Activated T-helper 2 cell treated with anti-CD3 and anti-CD28 coated beads, Interferon-gamma antibody, Interleukin-2, Interleukin-4, amounts not matched to agents 10 μg/mL and 5 μg/mL and 100 μg/mL, durations not matched to agents 14 hours and 24 hours and 36 hours (primary cell): ENCODE measurements at regions not wholly inside any gene's neighbourhood (a gene's known extent, or its start where the extent isn't known, plus 50 kb on each side); places are given as distances from the start of the nearest gene placed in this dataset.
"Not testable (repeated sequence)": the region's sequence is repeated elsewhere in the genome, so short reads cannot be mapped to it uniquely, and the experiment has no call there.

Experiments
- DNase-seq: peaks from one replicate; pipeline ENCODE4 v3.0.0; 2021; ENCODE audit warnings: low spot score
- H3K27ac Mint-ChIP-seq: one replicate; pipeline ENCODE4 v1.8.0; 2021; ENCODE audit warnings: mixed read lengths
- H3K27me3 Mint-ChIP-seq: one replicate; pipeline ENCODE4 v1.8.0; 2021; ENCODE audit warnings: low read depth, mixed read lengths
- H3K36me3 Mint-ChIP-seq: one replicate; pipeline ENCODE4 v1.8.0; 2021; ENCODE audit warnings: low read depth, mixed read lengths
- H3K4me1 Mint-ChIP-seq: one replicate; pipeline ENCODE4 v1.8.0; 2021; ENCODE audit warnings: low read depth, mixed read lengths
- H3K4me3 Mint-ChIP-seq: one replicate; pipeline ENCODE4 v1.8.0; 2021; ENCODE audit warnings: low read depth, mild to moderate bottlenecking, moderate library complexity, mixed read lengths
- H3K9me3 Mint-ChIP-seq: one replicate; pipeline ENCODE4 v1.8.0; 2021; ENCODE audit warnings: mixed read lengths
- intact Hi-C: fragments of 100-400 bp; cut with micrococcal nuclease; formaldehyde crosslinking; loops from one replicate; pipeline ENCODE4 v1.15.1; 2023

GRCh38 chr4:116628598-116628997 is 456.8 kb downstream of the TRAM1L1 start:
- Mint-ChIP-seq H3K27ac (no peak overlapping the region), H3K9me3 (no peaks in the 10 kb centered on the region), H3K4me1 (no peaks in the 10 kb centered on the region), H3K36me3 (no peaks in the 10 kb centered on the region), H3K27me3 (no peaks in the 10 kb centered on the region), H3K4me3 (no peak overlapping the region)
- intact Hi-C loops: no loop called here
- no peak for DNase-seq

- Mint-ChIP-seq H3K4me1 (no peaks in the 10 kb centered on the region), H3K4me3 (no peak overlapping the region), H3K9me3 (no peaks in the 10 kb centered on the region), H3K27ac (no peak overlapping the region), H3K27me3 (no peaks in the 10 kb centered on the region), H3K36me3 (no peaks in the 10 kb centered on the region)
- intact Hi-C loops: no loop called here
- DNase-seq: no peak
Observed at GRCh38 chr4:116627545-116627944, 457.8 kb downstream of the TRAM1L1 start.

- intact Hi-C loops, H3K9me3 Mint-ChIP-seq, H3K4me1 Mint-ChIP-seq, H3K36me3 Mint-ChIP-seq, H3K4me3 Mint-ChIP-seq, H3K27me3 Mint-ChIP-seq, DNase-seq, H3K27ac Mint-ChIP-seq: not testable (repeated sequence)
Observed at GRCh38 chr4:116619508-116619907, 465.9 kb downstream of the TRAM1L1 start.

GRCh38 chr4:116618638-116619037 is 466.7 kb downstream of the TRAM1L1 start:
- intact Hi-C loops: no loop called here
- no peak overlapping the region for H3K4me3 Mint-ChIP-seq
- no peaks in the 10 kb centered on the region for H3K4me1 Mint-ChIP-seq
- H3K27ac Mint-ChIP-seq: no peak overlapping the region
- no peak for DNase-seq
- no peaks in the 10 kb centered on the region for H3K36me3 Mint-ChIP-seq
- no peaks in the 10 kb centered on the region for H3K27me3 Mint-ChIP-seq
- H3K9me3 Mint-ChIP-seq: peaks cover 3% of the 10 kb centered on the region

- Mint-ChIP-seq H3K36me3 (no peaks in the 10 kb centered on the region), H3K4me3 (no peak overlapping the region), H3K27me3 (no peaks in the 10 kb centered on the region), H3K4me1 (no peaks in the 10 kb centered on the region), H3K27ac (no peak overlapping the region), H3K9me3 (peaks cover 5% of the 10 kb centered on the region)
- no peak for DNase-seq
- intact Hi-C loops: no loop called here
Observed at GRCh38 chr4:116603096-116603495, 482.3 kb downstream of the TRAM1L1 start.

GRCh38 chr4:116599859-116600258 is 485.5 kb downstream of the TRAM1L1 start:
- Mint-ChIP-seq H3K36me3 (no peaks in the 10 kb centered on the region), H3K4me1 (no peaks in the 10 kb centered on the region), H3K4me3 (no peak overlapping the region), H3K27ac (no peak overlapping the region), H3K27me3 (no peaks in the 10 kb centered on the region), H3K9me3 (peaks cover 4% of the 10 kb centered on the region)
- DNase-seq: no peak
- intact Hi-C loops: no loop called here

GRCh38 chr4:116598980-116599789 is 486.2 kb downstream of the TRAM1L1 start:
- Mint-ChIP-seq H3K36me3 (no peaks in the 10 kb centered on the region), H3K27ac (no peak overlapping the region), H3K4me3 (no peak overlapping the region), H3K4me1 (no peaks in the 10 kb centered on the region), H3K27me3 (no peaks in the 10 kb centered on the region), H3K9me3 (no peaks in the 10 kb centered on the region)
- no peak for DNase-seq
- intact Hi-C loops: no loop called here

GRCh38 chr4:116598155-116598979 is 487.0 kb downstream of the TRAM1L1 start:
- no peaks in the 10 kb centered on the region for H3K4me1 Mint-ChIP-seq
- H3K27ac Mint-ChIP-seq: no peak overlapping the region
- no peaks in the 10 kb centered on the region for H3K9me3 Mint-ChIP-seq
- no peak for DNase-seq
- no peaks in the 10 kb centered on the region for H3K36me3 Mint-ChIP-seq
- intact Hi-C loops: no loop called here
- no peaks in the 10 kb centered on the region for H3K27me3 Mint-ChIP-seq
- H3K4me3 Mint-ChIP-seq: no peak overlapping the region

GRCh38 chr4:116590648-116591047 is 494.7 kb downstream of the TRAM1L1 start:
- H3K9me3 Mint-ChIP-seq: no peaks in the 10 kb centered on the region
- H3K36me3 Mint-ChIP-seq: no peaks in the 10 kb centered on the region
- H3K4me3 Mint-ChIP-seq: no peak overlapping the region
- no peaks in the 10 kb centered on the region for H3K27me3 Mint-ChIP-seq
- H3K4me1 Mint-ChIP-seq: no peaks in the 10 kb centered on the region
- intact Hi-C loops: no loop called here
- H3K27ac Mint-ChIP-seq: no peak overlapping the region
- DNase-seq: no peak

- H3K4me3 Mint-ChIP-seq: no peak overlapping the region
- no peaks in the 10 kb centered on the region for H3K27me3 Mint-ChIP-seq
- no peaks in the 10 kb centered on the region for H3K36me3 Mint-ChIP-seq
- H3K9me3 Mint-ChIP-seq: no peaks in the 10 kb centered on the region
- no peaks in the 10 kb centered on the region for H3K4me1 Mint-ChIP-seq
- intact Hi-C loops: no loop called here
- no peak for DNase-seq
- no peak overlapping the region for H3K27ac Mint-ChIP-seq
Observed at GRCh38 chr4:116588783-116589182, 496.6 kb downstream of the TRAM1L1 start.

GRCh38 chr4:116585246-116585645 is 500.1 kb downstream of the TRAM1L1 start:
- H3K4me3 Mint-ChIP-seq: no peak overlapping the region

GRCh38 chr4:116577321-116577720 is 508.1 kb downstream of the TRAM1L1 start:
- H3K4me1 Mint-ChIP-seq: no peaks in the 10 kb centered on the region
- no peak for DNase-seq
- H3K4me3 Mint-ChIP-seq: no peak overlapping the region
- H3K27me3 Mint-ChIP-seq: no peaks in the 10 kb centered on the region
- H3K27ac Mint-ChIP-seq: no peak overlapping the region
- H3K36me3 Mint-ChIP-seq: no peaks in the 10 kb centered on the region
- intact Hi-C loops: no loop called here
- H3K9me3 Mint-ChIP-seq: peaks cover 4% of the 10 kb centered on the region

More at GRCh38 chr4:116585246-116585645, 500.1 kb downstream of the TRAM1L1 start:
- intact Hi-C loops: no loop called here
- no peaks in the 10 kb centered on the region for H3K36me3 Mint-ChIP-seq
- no peak for DNase-seq
- H3K9me3 Mint-ChIP-seq: no peaks in the 10 kb centered on the region
- no peaks in the 10 kb centered on the region for H3K27me3 Mint-ChIP-seq
- H3K4me1 Mint-ChIP-seq: no peaks in the 10 kb centered on the region
- no peak overlapping the region for H3K27ac Mint-ChIP-seq

- intact Hi-C loops: no loop called here
- Mint-ChIP-seq H3K27ac (no peak overlapping the region), H3K4me3 (no peak overlapping the region), H3K9me3 (peaks cover 4% of the 10 kb centered on the region), H3K36me3 (no peaks in the 10 kb centered on the region), H3K4me1 (no peaks in the 10 kb centered on the region), H3K27me3 (no peaks in the 10 kb centered on the region)
- no peak for DNase-seq
Observed at GRCh38 chr4:116573540-116573939, 511.8 kb downstream of the TRAM1L1 start.
